Upper lobe of left lung (tissue), 4 donors: ENCODE measurements at regions not wholly inside any gene's neighbourhood (a gene's known extent, or its start where the extent isn't known, plus 50 kb on each side); places are given as distances from the start of the nearest gene placed in this dataset.

ENCODE experiments used
- EP300 ChIP-seq, 4 donors: sonication (generic); formaldehyde crosslinking; IDR thresholded peaks; one replicate each; pipeline ENCODE4 v1.5.1; 2017; ENCODE audit warnings: antibody characterized with exemption in 4 of 4, control low read depth in 2 of 4
- POLR2A ChIP-seq, 4 donors: fragments of 450-650 bp; IDR thresholded peaks; one replicate each; pipeline ENCODE4 v1.5.1; 2016 to 2017; ENCODE audit warnings: antibody characterized with exemption in 4 of 4, mild to moderate bottlenecking in 2 of 4
- POLR2AphosphoS5 ChIP-seq, 2 donors: sonication (generic); formaldehyde crosslinking; IDR thresholded peaks; one replicate each; pipeline ENCODE4 v1.5.1; 2017; ENCODE audit warnings: antibody characterized with exemption in 2 of 2
- TF ChIP-seq, protein P1 (sequence below), 6 experiments: fragments of 450-650 bp in 4 of 6; fragments of 200-600 bp in 2 of 6; sonication (generic) in 2 of 6; IDR thresholded peaks; one replicate each; pipeline ENCODE4 v1.5.1; 2016 to 2019; ENCODE audit warnings: antibody characterized with exemption in 6 of 6

DNA sequence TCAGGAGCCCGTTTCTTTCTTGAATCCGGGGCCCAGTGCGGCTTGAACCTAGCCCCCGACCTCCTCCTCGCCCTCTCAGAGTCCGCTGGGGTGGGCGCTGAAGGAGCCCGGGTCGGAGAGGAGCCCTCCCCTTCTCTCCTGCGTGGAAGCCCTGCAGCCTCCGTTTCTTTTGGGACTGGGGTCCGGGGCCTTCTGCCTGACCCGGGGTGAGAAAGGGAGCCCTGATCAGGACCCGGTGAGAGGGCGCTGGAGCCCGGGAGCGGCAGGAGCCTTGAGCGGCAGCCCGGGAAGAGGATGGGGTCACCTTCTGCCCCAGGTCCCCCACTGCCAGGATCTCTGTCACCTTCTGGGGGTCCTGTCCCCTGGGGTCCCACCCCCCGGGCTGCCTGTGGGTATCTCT lies 162.3 kb downstream of the ZNF33B start:
- no peak for TF ChIP-seq POLR2A (IDR thresholded peaks at IDR 0.05)
- TF ChIP-seq POLR2AphosphoS5 (IDR thresholded peaks at IDR 0.05): no peak
- TF ChIP-seq, protein P1, sequence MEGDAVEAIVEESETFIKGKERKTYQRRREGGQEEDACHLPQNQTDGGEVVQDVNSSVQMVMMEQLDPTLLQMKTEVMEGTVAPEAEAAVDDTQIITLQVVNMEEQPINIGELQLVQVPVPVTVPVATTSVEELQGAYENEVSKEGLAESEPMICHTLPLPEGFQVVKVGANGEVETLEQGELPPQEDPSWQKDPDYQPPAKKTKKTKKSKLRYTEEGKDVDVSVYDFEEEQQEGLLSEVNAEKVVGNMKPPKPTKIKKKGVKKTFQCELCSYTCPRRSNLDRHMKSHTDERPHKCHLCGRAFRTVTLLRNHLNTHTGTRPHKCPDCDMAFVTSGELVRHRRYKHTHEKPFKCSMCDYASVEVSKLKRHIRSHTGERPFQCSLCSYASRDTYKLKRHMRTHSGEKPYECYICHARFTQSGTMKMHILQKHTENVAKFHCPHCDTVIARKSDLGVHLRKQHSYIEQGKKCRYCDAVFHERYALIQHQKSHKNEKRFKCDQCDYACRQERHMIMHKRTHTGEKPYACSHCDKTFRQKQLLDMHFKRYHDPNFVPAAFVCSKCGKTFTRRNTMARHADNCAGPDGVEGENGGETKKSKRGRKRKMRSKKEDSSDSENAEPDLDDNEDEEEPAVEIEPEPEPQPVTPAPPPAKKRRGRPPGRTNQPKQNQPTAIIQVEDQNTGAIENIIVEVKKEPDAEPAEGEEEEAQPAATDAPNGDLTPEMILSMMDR (IDR thresholded peaks at IDR 0.05): no peak
- TF ChIP-seq EP300 (IDR thresholded peaks at IDR 0.05): no peak
